ENCODE measurements at regions not wholly inside any gene's neighbourhood (a gene's known extent, or its start where the extent isn't known, plus 50 kb on each side); places are given as distances from the start of the nearest gene placed in this dataset.
"Not testable (repeated sequence)": the region's sequence is repeated elsewhere in the genome, so short reads cannot be mapped to it uniquely, and the experiment has no call there.

DNA sequence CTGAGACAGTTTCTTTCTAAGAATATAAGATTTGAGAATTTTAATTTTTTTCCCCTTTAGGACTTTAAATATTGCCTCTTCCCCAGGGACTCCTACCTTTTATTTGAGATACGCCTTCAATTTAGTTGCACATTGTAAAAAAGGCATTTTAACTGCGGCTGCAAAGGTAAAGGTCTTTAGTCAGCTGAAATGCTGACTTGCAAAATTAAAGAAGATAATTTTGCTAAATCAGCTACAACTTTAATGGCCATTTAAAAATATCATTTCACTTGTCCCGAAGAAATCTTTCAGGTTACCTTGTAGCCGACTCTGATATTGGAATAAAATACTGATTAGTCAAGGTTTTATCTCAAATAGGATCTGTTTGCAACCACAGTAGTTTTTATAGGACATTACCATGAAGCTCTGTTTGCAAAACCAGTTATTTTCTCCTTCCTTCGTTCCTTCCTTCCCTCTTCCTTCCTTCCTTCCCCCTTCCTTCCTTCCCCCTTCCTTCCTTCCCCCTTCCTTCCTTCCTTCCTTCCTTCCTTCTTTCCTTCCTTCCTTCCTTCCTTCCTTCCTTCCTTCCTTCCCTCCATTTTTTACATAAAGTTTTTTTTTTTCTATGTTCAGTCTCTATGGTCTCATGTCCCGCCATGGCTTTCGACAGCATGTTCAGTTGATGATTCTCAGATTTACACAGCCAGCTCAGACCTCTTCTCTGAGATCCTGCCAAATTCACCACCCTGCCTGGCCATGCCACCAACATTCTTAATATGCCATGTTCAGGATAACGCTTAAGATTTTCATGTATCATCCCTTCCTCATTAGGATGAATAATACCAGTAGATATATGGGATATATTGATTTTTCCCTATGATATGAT is 405.4 kb upstream of the PRKX start:
- ATAC-seq = no peak
- intact Hi-C loops (cut with micrococcal nuclease) = no loop called here
- no peak for DNase-seq

DNA sequence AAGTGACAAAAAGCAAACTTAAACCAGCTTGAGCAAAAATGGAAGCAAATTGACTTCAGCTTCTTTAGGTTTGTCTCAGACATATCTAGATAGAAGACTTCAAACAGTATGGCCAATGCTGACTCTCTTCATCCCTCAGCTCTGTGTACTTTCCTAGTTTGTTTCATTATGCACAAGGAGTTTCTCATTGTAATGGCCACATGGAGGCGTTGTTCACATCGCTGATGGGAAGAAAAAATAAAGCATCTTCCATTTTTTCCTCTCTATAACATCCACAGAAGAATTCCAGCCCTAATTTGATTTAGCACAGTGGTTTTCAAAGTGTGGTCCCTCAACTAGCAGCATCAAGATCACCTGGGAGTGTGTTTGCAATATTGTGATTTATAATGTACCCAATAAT is 397.5 kb upstream of the PRKX start:
- DNase-seq = no peak
- ATAC-seq = no peak
- intact Hi-C loops (cut with micrococcal nuclease) = no loop called here

DNA sequence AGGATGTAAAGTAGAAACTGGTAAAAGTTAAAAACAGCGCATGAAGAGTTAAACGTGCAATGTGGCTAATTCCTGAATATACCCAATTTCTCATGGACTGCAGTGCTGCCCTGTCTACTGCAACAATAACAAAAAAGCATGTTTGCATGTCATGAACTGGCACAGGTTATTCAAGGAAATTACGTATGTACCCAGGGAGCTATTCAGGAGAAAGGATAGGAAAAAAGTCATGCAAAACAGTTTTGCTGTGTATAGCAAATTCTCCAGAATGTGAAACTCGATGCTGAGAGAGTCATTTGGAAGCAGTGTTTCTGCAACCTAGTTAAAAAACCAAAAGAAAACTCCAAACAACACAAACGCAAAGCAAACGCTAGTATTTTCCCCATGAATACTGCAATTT is 381.5 kb upstream of the PRKX start:
- intact Hi-C loops (cut with micrococcal nuclease) = no loop called here
- ATAC-seq = no peak

DNA sequence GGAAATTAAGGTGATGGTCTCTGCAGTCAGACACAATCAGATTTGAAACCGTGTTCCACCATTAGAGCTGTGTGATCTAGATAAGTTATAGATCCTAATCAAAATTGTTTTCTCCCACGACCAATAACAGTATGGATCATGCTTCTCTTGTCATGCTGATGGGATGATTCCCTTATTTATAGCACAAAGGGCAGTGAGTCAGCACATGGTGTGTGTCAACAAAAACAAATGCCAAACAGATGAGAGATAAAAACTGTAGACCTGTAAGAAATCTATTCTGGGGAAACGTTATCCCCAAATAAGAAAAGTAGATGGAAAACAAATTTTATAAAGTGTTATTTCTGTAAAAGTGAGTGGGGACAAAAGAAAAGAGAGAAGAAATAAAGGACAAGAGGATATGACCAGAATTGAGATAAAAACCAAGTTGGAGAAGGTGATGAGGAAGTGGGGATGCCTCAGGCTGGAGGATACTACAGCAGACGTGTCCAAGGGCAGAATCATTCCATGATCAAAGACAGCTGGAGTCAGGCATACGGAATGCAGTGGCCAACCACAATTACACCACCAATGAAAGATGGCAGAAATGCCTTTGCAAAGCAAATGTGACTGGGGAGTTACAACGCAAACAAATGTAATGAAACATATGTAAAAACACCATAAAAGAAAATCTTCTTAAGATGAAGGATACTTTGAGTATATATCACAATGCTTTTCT is 377.8 kb upstream of the PRKX start:
- intact Hi-C loops (cut with micrococcal nuclease) = no loop called here
- DNase-seq (no peak), ATAC-seq (no peak)

More for the DNA sequence above, 381.5 kb upstream of the PRKX start:
- DNase-seq = no peak

DNA sequence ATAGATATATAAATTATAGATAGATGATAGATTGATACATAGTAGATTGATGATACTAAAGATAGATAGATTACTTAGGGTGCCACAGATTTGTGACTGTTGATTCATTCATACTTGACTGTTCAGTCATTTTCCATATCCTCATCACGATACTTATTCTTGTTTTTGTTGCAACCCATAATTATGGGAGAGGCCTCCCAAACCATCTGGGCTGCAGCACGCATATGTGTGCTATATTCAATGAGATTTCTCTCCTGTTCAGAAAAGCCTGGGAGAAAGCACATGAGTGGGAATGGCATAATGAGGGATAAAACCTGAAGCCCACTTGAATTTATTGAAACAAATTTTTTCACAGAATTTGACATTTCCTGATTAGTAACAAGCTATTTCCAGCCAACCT is 346.4 kb upstream of the PRKX start:
- intact Hi-C loops (cut with micrococcal nuclease) = no loop called here
- ATAC-seq (no peak), DNase-seq (no peak)

DNA sequence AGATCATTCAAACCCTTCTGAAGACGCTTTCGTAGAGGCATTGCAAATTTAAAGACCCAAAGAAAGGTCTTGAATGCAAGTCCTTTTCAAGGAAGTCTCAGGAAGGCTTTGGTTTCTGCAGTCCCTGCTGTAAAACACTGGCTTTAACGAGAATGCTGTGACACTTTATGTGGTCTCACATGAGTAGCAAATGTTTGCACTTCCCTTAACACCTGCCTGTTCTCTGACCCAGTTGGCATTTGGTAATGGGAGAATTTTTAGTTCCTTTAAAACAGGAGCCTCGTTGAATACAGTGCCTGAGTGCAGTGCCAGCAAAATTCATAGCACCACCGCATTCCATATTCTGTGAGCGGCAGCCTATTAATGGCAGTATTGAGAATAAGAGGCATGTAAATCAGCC is 330.5 kb upstream of the PRKX start:
- intact Hi-C loops (cut with micrococcal nuclease) = no loop called here
- no peak for ATAC-seq
- no peak for DNase-seq

DNA sequence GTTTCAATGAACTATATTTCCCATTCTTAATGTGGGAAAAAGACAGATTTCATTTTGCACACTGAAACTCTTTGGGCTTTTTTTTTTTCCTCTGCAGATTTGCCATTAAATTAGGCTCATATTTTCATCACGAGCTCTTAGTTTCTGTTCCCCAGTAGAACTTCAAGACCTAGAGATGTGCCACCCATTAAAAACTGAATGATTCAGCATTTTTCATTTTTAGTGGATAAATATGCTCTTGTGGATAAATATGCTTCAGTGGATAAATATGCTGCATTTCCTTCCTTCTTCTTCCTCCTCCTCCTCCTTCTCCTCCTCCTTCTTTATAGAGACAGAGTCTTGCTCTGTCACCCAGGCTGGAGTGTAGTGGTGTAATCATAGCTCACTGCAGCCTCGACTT is 322.4 kb upstream of the PRKX start:
- DNase-seq (no peak), ATAC-seq (no peak)
- intact Hi-C loops (cut with micrococcal nuclease) = no loop called here

DNA sequence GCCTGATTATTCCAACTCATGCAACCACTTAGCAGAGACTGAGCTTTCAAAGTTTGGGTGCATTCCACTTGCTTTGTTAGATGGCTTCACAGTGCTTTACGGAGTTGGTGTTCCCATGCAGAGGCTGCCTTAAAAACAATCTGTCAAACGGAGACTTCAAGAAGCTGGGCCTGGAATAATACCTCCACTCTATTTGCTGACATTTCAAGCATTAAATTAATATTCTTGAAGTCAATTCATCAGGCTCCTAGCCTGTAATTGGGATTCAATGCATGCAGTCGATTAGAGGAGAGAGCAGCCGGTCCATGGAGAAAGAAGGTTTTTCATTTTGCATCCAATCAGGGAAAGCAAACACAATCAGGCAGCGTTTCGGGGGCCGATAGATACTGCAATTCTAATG is 314.7 kb upstream of the PRKX start:
- intact Hi-C loops (cut with micrococcal nuclease) = no loop called here
- ATAC-seq = no peak
- no peak for DNase-seq

DNA sequence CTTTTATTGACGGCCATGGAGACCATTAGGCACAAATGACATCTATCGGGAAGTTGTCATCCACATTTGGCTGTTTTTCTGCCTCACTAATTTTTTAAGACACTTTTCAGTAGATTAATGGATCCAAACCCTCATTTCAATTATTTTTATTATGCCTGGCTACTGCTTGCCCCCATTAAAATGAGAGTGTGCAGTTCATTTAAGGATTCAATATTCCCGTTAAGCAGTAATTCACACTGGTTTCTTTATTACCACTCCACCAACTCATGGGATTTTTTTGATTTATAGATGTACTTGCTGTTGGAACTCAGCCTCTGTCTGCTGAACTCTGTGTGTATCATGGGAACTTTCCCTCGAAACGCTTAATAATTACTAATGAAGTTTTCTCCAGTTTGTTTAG is 291.8 kb upstream of the PRKX start:
- no peak for ATAC-seq
- DNase-seq = no peak
- intact Hi-C loops (cut with micrococcal nuclease) = no loop called here

DNA sequence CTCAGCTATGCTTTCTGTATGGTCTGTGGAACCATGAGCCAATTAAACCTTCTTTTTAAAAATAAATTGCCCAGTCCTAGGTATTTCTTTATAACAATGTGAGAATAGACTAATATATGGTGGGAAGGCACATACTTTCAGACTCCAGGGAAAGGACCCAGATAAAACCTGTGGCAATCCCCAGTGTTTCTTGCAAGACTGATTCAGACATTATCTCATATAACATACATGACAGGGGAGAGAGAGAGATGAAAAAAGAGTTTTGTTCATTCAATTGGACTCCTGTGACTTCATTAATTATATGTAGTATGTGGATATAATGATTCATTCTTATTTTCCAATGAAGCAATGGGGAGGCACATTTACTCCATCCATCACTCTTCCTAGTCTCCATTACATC is 291.4 kb upstream of the PRKX start:
- intact Hi-C loops (cut with micrococcal nuclease) = no loop called here
- DNase-seq (no peak), ATAC-seq (no peak)

DNA sequence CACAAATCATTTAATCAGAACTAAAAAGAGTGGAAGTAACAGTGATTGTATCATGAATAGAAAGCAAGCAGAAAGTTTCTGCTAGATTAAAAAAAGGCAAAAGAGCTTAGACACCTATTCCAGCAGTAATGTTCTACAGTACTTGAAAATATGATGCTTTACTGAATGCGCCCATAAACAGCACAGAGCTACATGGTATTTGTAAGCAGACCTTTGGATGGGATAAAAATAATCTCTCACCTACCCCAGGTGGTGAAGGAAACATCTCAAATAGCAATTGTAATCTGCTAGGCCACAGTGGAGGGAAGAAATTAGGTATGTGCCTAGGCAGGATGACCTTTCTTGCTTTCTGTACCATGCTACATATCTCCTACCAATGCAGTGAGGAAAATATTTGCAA is 280.9 kb upstream of the PRKX start:
- no peak for DNase-seq
- no peak for ATAC-seq
- intact Hi-C loops (cut with micrococcal nuclease) = no loop called here

DNA sequence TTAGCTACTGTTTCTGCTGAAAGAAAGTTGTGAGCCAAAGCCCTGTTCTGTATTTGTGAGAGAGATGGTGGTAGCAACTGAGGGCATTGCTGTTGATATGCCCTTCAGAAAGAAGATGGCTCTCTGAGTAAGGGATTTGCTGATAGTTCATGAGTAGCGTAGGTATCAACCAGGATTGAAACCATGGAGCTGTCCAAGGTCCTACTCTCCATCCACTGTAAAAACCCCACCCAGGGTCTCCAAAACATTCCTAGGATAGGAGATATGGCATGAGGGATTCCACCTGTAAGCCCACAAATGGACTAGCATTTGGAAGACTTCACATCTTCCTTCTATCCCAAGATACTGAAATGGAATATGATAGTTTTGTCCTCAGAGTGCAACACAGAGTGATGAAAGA is 277.1 kb upstream of the PRKX start:
- DNase-seq (no peak), ATAC-seq (no peak)
- intact Hi-C loops (cut with micrococcal nuclease) = no loop called here

DNA sequence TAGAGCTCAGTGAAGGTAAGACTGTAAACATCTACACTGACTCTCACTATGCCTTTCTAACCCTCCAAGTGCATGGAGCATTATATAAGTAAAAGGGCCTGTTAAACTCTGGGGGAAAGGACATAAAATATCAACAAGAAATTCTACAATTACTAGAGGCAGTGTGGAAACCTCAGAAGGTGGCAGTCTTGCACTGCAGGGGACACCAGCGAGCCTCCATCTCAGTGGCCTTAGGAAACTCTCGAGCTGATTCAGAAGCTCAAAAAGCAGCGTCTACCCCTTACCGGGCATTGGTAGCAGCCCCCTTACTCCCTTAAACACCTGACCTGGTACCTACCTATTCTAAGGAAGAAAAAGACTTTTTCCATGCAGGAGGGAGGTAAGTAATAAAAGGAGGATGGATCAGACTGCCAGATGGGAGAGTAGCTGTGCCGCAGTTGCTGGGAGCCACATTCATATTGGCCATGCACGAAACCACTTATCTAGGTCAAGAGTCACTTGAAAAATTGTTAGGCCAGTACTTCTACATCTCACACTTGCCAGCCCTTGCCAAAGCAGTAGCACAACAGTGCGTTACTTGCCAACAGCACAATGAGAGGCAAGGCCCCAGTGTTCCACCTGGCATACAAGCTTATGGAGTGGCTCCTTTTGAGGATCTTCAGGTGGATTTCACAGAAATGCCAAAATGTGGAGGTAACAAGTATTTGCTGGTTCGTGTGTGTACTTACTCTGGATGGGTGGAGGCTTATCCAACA is 258.8 kb upstream of the PRKX start:
- ATAC-seq; DNase-seq; intact Hi-C loops (cut with micrococcal nuclease): not testable (repeated sequence)

DNA sequence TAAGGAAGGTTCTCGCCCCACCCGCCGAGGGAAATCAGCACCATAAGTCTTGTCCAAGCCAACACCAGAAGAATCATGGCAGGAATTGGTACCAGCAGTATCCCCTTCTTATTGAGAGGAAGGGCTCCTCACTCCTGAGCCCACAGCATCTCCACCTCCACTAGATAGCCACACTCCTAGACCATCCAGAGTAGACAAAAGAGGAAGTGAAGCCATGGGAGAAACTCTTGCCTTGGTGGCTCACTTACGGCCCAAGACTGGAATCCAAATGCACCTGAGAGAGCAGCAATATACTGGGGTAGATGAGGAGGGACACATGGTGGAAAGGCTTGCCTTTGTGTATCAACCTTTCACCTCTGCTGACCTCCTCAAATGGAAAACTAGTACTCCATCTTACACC is 255.3 kb upstream of the PRKX start:
- ATAC-seq (no peak), DNase-seq (no peak)
- intact Hi-C loops (cut with micrococcal nuclease) = no loop called here

DNA sequence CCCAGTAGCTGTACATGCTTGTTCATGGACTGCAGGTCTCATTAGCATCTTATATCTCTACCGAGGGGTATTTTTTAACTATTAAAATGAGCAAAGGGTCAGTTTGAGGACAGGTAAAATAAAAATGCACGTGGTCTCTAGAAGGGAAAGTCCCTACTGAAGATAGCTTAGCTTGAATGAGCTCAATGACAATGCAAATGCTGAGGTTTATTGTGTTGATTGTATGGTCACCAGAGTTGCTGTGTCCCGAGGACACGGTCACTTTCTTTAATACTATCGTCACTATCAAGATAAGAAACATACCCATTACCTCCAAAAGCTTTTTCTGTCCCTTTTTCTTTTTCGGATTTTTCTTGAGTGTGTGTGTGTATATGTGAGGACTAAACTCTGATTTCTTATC is 250.5 kb upstream of the PRKX start:
- ATAC-seq (no peak), DNase-seq (no peak)
- intact Hi-C loops (cut with micrococcal nuclease) = no loop called here

DNA sequence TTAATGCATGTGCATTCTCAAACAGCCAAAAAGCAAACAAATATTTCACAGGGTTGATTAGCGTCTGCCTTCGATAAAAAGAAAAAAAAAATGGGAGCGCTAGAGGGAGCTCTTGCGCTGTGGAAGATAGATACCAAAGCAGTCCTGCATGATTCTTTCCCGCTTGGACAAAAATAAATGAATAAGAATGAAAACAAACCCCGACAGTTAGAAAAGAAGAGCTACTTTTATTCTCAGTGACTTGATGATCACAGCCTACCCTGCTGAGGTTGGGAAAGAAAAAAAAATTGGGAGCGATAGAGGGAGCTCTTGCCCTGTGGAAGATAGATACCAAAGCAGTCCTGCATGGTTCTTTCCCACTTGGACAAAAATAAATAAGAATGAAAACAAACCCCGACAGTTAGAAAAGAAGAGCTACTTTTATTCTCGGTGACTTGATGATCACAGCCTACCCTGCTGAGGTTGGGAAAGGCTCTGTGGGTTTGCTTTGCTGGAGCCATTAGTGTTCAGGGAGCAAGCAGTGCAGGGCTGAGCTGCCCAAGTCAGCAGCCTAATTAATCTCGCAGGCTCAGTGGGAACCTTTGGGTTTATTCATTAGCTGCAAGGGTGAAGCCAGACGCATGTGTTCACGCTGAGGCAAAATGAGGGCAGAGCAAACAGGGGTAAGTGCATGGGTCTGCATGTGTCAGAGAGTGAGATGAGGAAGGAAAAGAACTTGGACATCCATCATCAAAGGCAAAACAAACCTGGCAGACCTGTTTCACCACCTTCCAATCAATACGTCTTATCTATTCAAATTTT is 249.3 kb upstream of the PRKX start:
- ATAC-seq (no peak), DNase-seq (no peak)
- intact Hi-C loops (cut with micrococcal nuclease) = no loop called here

DNA sequence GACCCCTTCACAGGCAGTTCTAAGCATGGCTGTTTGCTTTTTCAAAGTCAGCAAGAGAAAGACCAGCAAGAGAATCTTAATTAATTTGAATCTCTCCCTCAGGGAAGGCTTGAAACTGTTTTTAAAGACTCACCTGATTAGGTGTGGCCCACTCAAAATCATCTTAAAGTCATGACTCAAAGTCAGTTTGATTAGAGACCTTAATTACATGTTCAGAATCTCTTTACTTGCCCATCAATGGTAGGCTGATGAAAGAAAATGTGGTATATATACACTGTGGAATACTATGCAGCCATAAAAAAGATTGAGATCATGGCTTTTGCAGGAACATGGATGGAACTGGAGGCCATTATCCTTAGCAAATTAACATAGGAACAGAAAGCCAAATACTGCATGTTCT is 247.5 kb upstream of the PRKX start:
- intact Hi-C loops (cut with micrococcal nuclease) = no loop called here

DNA sequence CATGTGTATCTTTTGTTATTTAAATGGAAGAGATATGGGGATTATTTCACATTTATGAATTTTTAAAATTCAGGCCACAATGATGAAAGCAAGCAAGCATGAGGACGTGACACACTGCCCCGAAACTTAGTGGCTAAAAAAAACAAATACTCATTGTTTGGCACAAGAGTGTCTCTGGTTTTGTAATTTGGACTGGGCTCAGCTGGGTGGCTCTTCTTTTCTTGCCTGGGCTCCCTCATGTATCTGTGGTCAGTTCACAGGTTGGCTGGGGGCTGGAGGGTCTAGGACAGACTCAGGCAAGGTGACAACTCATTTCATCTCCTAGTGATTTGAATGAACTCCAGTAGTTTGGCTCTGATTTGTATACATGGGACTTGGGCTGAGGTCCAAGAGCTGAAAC is 238.4 kb upstream of the PRKX start:
- DNase-seq = no peak
- intact Hi-C loops (cut with micrococcal nuclease) = no loop called here
- no peak for ATAC-seq

More for the DNA sequence above, 247.5 kb upstream of the PRKX start:
- ATAC-seq (no peak), DNase-seq (no peak)

DNA sequence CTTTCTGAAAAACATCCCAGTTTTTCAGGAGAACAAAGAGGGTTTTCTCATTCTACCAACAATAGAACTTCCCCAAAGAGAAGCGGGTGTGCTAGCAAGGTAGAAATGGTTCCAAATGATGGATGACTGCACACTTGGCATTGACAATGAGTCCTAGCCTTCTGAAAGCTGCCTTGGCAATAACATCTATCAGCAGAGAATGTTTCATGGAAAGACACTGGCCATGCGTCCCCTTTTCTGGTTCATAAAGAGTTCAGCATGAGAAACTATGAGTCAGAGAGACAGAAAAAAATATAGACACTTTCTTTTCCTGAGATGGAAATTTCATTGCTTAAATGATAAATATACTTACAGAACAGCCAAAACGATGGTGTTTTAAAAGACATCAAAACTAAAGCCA is 236.9 kb upstream of the PRKX start:
- DNase-seq (no peak), ATAC-seq (no peak)
- intact Hi-C loops (cut with micrococcal nuclease) = no loop called here
